ENCODE measurements at regions not wholly inside any gene's neighbourhood (a gene's known extent, or its start where the extent isn't known, plus 50 kb on each side); places are given as distances from the start of the nearest gene placed in this dataset.

DNA sequence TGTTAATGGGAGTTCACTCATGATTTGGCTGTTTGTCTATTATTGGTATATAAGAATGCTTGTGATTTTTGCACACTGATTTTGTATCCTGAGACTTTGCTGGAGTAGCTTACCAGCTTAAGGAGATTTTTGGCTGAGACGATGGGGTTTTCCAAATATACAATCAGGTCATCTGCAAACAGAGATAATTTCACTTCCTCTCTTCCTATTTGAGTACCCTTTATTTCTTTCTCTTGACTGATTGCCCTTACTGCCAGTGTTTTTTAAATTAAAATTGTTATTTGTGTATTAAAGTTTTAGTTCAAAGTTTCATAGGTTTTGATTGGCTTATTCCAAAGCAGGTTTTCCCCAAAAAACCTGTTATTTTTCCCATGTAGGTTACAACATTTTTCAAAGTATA lies 390.5 kb upstream of the RBMS3 start:
- no peaks in the 10 kb centered on the region for H3K4me1 ChIP-seq (ENCODE audit: control insufficient read depth, low read length)
- no peaks in the 10 kb centered on the region for H3K79me2 ChIP-seq (ENCODE audit: control insufficient read depth, low read length)
- no peaks in the 10 kb centered on the region for H3K36me3 ChIP-seq (ENCODE audit: control insufficient read depth, low read length)
- no peaks in the 10 kb centered on the region for H3K9me3 ChIP-seq (ENCODE audit: control insufficient read depth, insufficient read depth, low read length)
- H4K20me1 ChIP-seq (ENCODE audit: control insufficient read depth, insufficient read depth, low read depth, low read length), result no peaks in the 10 kb centered on the region
- H3F3A ChIP-seq (ENCODE audit: control insufficient read depth, insufficient read depth), result no peaks in the 10 kb centered on the region
- H3K27me3 ChIP-seq (ENCODE audit: control insufficient read depth, low read length), result no peaks in the 10 kb centered on the region
- H3K4me2 ChIP-seq (ENCODE audit: low read length), result no peak overlapping the region
- no peaks in the 10 kb centered on the region for H3K9me2 ChIP-seq (replicated peaks; ENCODE audit: control insufficient read depth, low read length)
- H3K27ac ChIP-seq (ENCODE audit: low read depth, low read length), result no peak overlapping the region
- TF ChIP-seq CTCF (IDR thresholded peaks at IDR 0.05; ENCODE audit: low read depth, low read length, poor library complexity, severe bottlenecking) (no peak), EZH2phosphoT487 (IDR thresholded peaks at IDR 0.05; ENCODE audit: borderline replicate concordance, low read length) (no peak)
- no peak overlapping the region for H3K4me3 ChIP-seq (ENCODE audit: low read length)

DNA sequence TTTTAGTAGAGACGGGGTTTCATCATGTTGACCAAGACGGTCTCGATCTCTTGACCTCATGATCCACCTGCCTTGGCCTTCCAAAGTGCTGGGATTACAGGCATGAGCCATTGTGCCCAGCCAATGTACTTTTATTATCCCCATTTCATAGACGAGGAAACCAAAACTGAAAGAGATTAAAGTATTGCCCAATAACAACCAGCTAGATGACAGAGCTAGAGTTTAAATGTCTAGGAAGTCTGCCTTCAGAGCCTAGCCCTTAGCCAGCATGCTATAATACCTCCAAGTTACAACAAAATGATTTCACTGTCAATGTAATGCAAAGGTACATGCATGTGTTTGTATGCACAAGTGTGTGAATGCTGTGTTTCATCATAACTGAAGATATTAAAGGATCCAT lies 389.4 kb upstream of the RBMS3 start:
- Histone ChIP-seq H3K27me3 (ENCODE audit: control insufficient read depth, low read length) (no peaks in the 10 kb centered on the region), H3K9me2 (replicated peaks; ENCODE audit: control insufficient read depth, low read length) (no peaks in the 10 kb centered on the region), H3K4me2 (ENCODE audit: low read length) (no peak overlapping the region), H4K20me1 (ENCODE audit: control insufficient read depth, insufficient read depth, low read depth, low read length) (no peaks in the 10 kb centered on the region), H3F3A (ENCODE audit: control insufficient read depth, insufficient read depth) (no peaks in the 10 kb centered on the region), H3K9me3 (ENCODE audit: control insufficient read depth, insufficient read depth, low read length) (no peaks in the 10 kb centered on the region), H3K4me3 (ENCODE audit: low read length) (no peak overlapping the region), H3K27ac (ENCODE audit: low read depth, low read length) (no peak overlapping the region), H3K79me2 (ENCODE audit: control insufficient read depth, low read length) (no peaks in the 10 kb centered on the region), H3K36me3 (ENCODE audit: control insufficient read depth, low read length) (no peaks in the 10 kb centered on the region), H3K4me1 (ENCODE audit: control insufficient read depth, low read length) (no peaks in the 10 kb centered on the region)
- no peak for TF ChIP-seq CTCF (IDR thresholded peaks at IDR 0.05; ENCODE audit: low read depth, low read length, poor library complexity, severe bottlenecking)
- TF ChIP-seq EZH2phosphoT487 (IDR thresholded peaks at IDR 0.05; ENCODE audit: borderline replicate concordance, low read length), result no peak

GRCh38 chr3:28900301-28900700 lies 380.6 kb upstream of the RBMS3 start:
- no peaks in the 10 kb centered on the region for H4K20me1 ChIP-seq (ENCODE audit: control insufficient read depth, insufficient read depth, low read depth, low read length)
- H3K9me3 ChIP-seq (ENCODE audit: control insufficient read depth, insufficient read depth, low read length), result no peaks in the 10 kb centered on the region
- no peak overlapping the region for H3K4me3 ChIP-seq (ENCODE audit: low read length)
- no peaks in the 10 kb centered on the region for H3K27me3 ChIP-seq (ENCODE audit: control insufficient read depth, low read length)
- TF ChIP-seq EZH2phosphoT487 (IDR thresholded peaks at IDR 0.05; ENCODE audit: borderline replicate concordance, low read length) (no peak), CTCF (IDR thresholded peaks at IDR 0.05; ENCODE audit: low read depth, low read length, poor library complexity, severe bottlenecking) (no peak)
- no peaks in the 10 kb centered on the region for H3K4me1 ChIP-seq (ENCODE audit: control insufficient read depth, low read length)
- H3K79me2 ChIP-seq (ENCODE audit: control insufficient read depth, low read length), result no peaks in the 10 kb centered on the region
- no peaks in the 10 kb centered on the region for H3K36me3 ChIP-seq (ENCODE audit: control insufficient read depth, low read length)
- H3K27ac ChIP-seq (ENCODE audit: low read depth, low read length), result no peak overlapping the region
- no peaks in the 10 kb centered on the region for H3F3A ChIP-seq (ENCODE audit: control insufficient read depth, insufficient read depth)
- no peak overlapping the region for H3K4me2 ChIP-seq (ENCODE audit: low read length)
- H3K9me2 ChIP-seq (replicated peaks; ENCODE audit: control insufficient read depth, low read length), result no peaks in the 10 kb centered on the region

DNA sequence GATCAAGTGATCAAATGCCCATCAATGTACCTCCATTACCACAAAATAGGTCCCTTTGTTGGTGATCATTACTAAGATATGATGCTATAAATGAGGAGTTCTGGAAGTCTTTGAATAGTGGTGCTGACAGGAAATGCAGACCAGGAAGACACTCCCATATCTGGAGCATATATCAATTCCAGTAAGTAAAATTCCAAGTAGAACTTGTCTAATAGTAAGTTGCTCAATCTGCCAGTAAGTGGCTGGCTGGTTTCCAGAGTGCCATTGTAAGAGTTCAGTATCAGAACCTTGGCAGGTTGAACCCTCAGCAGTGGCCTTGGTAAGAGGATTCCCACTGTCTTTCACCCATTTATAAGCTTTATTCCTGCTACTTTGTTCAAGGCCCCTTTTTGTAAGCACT lies 379.9 kb upstream of the RBMS3 start:
- no peaks in the 10 kb centered on the region for H3K79me2 ChIP-seq (ENCODE audit: control insufficient read depth, low read length)
- no peak overlapping the region for H3K4me2 ChIP-seq (ENCODE audit: low read length)
- TF ChIP-seq CTCF (IDR thresholded peaks at IDR 0.05; ENCODE audit: low read depth, low read length, poor library complexity, severe bottlenecking) (no peak), EZH2phosphoT487 (IDR thresholded peaks at IDR 0.05; ENCODE audit: borderline replicate concordance, low read length) (no peak)
- H3F3A ChIP-seq (ENCODE audit: control insufficient read depth, insufficient read depth), result no peaks in the 10 kb centered on the region
- no peaks in the 10 kb centered on the region for H3K27me3 ChIP-seq (ENCODE audit: control insufficient read depth, low read length)
- H3K4me3 ChIP-seq (ENCODE audit: low read length), result no peak overlapping the region
- H3K36me3 ChIP-seq (ENCODE audit: control insufficient read depth, low read length), result no peaks in the 10 kb centered on the region
- H3K4me1 ChIP-seq (ENCODE audit: control insufficient read depth, low read length), result no peaks in the 10 kb centered on the region
- no peaks in the 10 kb centered on the region for H3K9me2 ChIP-seq (replicated peaks; ENCODE audit: control insufficient read depth, low read length)
- H3K9me3 ChIP-seq (ENCODE audit: control insufficient read depth, insufficient read depth, low read length), result no peaks in the 10 kb centered on the region
- H4K20me1 ChIP-seq (ENCODE audit: control insufficient read depth, insufficient read depth, low read depth, low read length), result no peaks in the 10 kb centered on the region
- H3K27ac ChIP-seq (ENCODE audit: low read depth, low read length), result no peak overlapping the region

Measured in DOHH2 (cell line).